Spleen (tissue), 11 donors: ENCODE measurements at regions not wholly inside any gene's neighbourhood (a gene's known extent, or its start where the extent isn't known, plus 50 kb on each side); places are given as distances from the start of the nearest gene placed in this dataset.

Experiments used
- DNase-seq: peaks from one replicate; pipeline ENCODE4 v3.0.0-alpha.2; 2020
- H3K27ac ChIP-seq, 8 donors: fragments of 200-600 bp; sonication (generic) in 7 of 8; 1 replicate in 4 of 8; 2 replicates in 4 of 8; pipeline versions ENCODE4 v1.5.0 to v1.8.0; 2016 to 2021; ENCODE audit warnings: inconsistent platforms in 4 of 8, mild to moderate bottlenecking in 4 of 8, moderate library complexity in 1 of 8
- H3K27me3 ChIP-seq, 7 donors: fragments of 200-600 bp; sonication (generic) in 6 of 7; replicated peaks in 1 of 7; 1 replicate in 4 of 7; 2 replicates in 3 of 7; pipeline versions ENCODE4 v1.5.0 to v1.8.0; 2016 to 2021; ENCODE audit warnings: inconsistent platforms in 3 of 7, mild to moderate bottlenecking in 1 of 7
- H3K36me3 ChIP-seq, 6 donors: fragments of 200-600 bp; sonication (generic) in 5 of 6; 1 replicate in 4 of 6; 2 replicates in 2 of 6; pipeline versions ENCODE4 v1.5.0 to v1.8.0; 2016 to 2021; ENCODE audit warnings: inconsistent platforms in 2 of 6
- H3K4me1 ChIP-seq, 6 donors: fragments of 200-600 bp; sonication (generic) in 5 of 6; 1 replicate in 3 of 6; 2 replicates in 3 of 6; pipeline versions ENCODE4 v1.5.0 to v1.8.0; 2016 to 2021; ENCODE audit warnings: inconsistent platforms in 3 of 6
- H3K4me3 ChIP-seq, 8 donors: fragments of 200-600 bp; sonication (generic) in 7 of 8; 1 replicate in 4 of 8; 2 replicates in 4 of 8; pipeline versions ENCODE4 v1.5.0 to v1.8.0; 2016 to 2021; ENCODE audit warnings: inconsistent platforms in 4 of 8, mild to moderate bottlenecking in 4 of 8, moderate library complexity in 2 of 8
- H3K9me3 ChIP-seq, 8 donors: fragments of 200-600 bp; sonication (generic) in 7 of 8; 1 replicate in 4 of 8; 2 replicates in 4 of 8; pipeline versions ENCODE4 v1.5.0 to v1.8.0; 2016 to 2021; ENCODE audit warnings: inconsistent platforms in 4 of 8
- CTCF ChIP-seq, 11 experiments: fragments of 200-600 bp in 7 of 11; fragments of 450-650 bp in 4 of 11; sonication (generic) in 4 of 11; IDR thresholded peaks in 8 of 11; conservative IDR thresholded peaks in 3 of 11; 1 replicate in 7 of 11; 2 replicates in 4 of 11; pipeline versions ENCODE4 v1.4.0 to v1.8.0; 2016 to 2021; ENCODE audit warnings: antibody characterized with exemption in 11 of 11, inconsistent platforms in 4 of 11, mild to moderate bottlenecking in 1 of 11
- POLR2A ChIP-seq, 3 donors: fragments of 450-650 bp; IDR thresholded peaks; one replicate each; pipeline ENCODE4 v1.5.1; 2017; ENCODE audit warnings: antibody characterized with exemption in 3 of 3, mild to moderate bottlenecking in 1 of 3
- POLR2AphosphoS5 ChIP-seq, 3 donors: sonication (generic); formaldehyde crosslinking; IDR thresholded peaks; one replicate each; pipeline ENCODE4 v1.5.1; 2017; ENCODE audit warnings: antibody characterized with exemption in 3 of 3
- WGBS, 5 donors: extraction: QIAGEN DNeasy Blood & Tissue Kit in 3 of 5; methylation state at CpG; one replicate each; pipeline versions ENCODE4 v1.1.5 to v1.1.7; 2013 to 2018; 5-methylcytosine and 5-hydroxymethylcytosine counted together
- intact Hi-C: fragments of 100-400 bp; cut with DNase I; formaldehyde crosslinking; loops from one replicate; pipeline ENCODE4 v1.15.0; 2023; ENCODE audit warnings: low total_unique reads
- donor health status: healthy with polysubstance abuse.
- donor health status: DM: no; HTN: no; CAD: no; lungs with moderate emphysema.
- donor health status: DM: no; HTN: no; CAD: no.
- donor health status: Bipolar disorder and iron deficiency.
- donor health status: healthy.
- donor health status: DM: no; HTN: no; CAD: no.
- donor health status: DM: yes; HTN: yes; CAD: no.

- intact Hi-C loops: no loop called here
- DNase-seq: no peak
- no peaks in the 10 kb centered on the region for H3K9me3 ChIP-seq
- peaks cover 0 to 10% (median 8%) of the 10 kb centered on the region in 6 donors for H3K4me1 ChIP-seq
- no peak overlapping the region for H3K4me3 ChIP-seq
- TF ChIP-seq POLR2AphosphoS5 (IDR thresholded peaks at IDR 0.05): no peak
- no peak for TF ChIP-seq CTCF (IDR thresholded peaks at IDR 0.05 in 8 of 11, conservative IDR thresholded peaks at IDR 0.05 in 3 of 11)
- TF ChIP-seq POLR2A (IDR thresholded peaks at IDR 0.05): no peak
- H3K27me3 ChIP-seq: peaks cover 0 to 21% (median 0%) of the 10 kb centered on the region in 7 donors
- WGBS, 5 donors: 70 to 84% (median 77%) methylated on average over 4 of the region's 4 CpGs
- no peak overlapping the region for H3K27ac ChIP-seq
- no peaks in the 10 kb centered on the region for H3K36me3 ChIP-seq
Measured at GRCh38 chr6:164114051-164114450, 699.5 kb downstream of the QKI start.

GRCh38 chr6:164113637-164114036, 699.1 kb downstream of the QKI start:
- Histone ChIP-seq H3K9me3 (no peaks in the 10 kb centered on the region), H3K4me3 (no peak overlapping the region), H3K36me3 (no peaks in the 10 kb centered on the region), H3K27me3 (peaks cover 0 to 21% (median 0%) of the 10 kb centered on the region in 7 donors), H3K4me1 (peaks cover 0 to 14% (median 11%) of the 10 kb centered on the region in 6 donors), H3K27ac (no peak overlapping the region)
- no peak for TF ChIP-seq POLR2A (IDR thresholded peaks at IDR 0.05)
- TF ChIP-seq CTCF (IDR thresholded peaks at IDR 0.05 in 8 of 11, conservative IDR thresholded peaks at IDR 0.05 in 3 of 11): no peak
- no peak for TF ChIP-seq POLR2AphosphoS5 (IDR thresholded peaks at IDR 0.05)
- WGBS, 5 donors: 85 to 96% (median 89%) methylated on average over 4 of the region's 4 CpGs
- no peak for DNase-seq
- intact Hi-C loops: no loop called here

- TF ChIP-seq POLR2AphosphoS5 (IDR thresholded peaks at IDR 0.05): no peak
- peak in 6 of 11 experiments; percentile 24 to 56 (median 48) for TF ChIP-seq CTCF (IDR thresholded peaks at IDR 0.05 in 8 of 11, conservative IDR thresholded peaks at IDR 0.05 in 3 of 11)
- peak overlapping the region in 1 of 8 donors; percentile 3 for H3K4me3 ChIP-seq
- intact Hi-C loops: no loop called here
- H3K4me1 ChIP-seq: peaks cover 0 to 18% (median 14%) of the 10 kb centered on the region in 6 donors
- DNase-seq: no peak
- H3K27me3 ChIP-seq: peaks cover 0 to 21% (median 0%) of the 10 kb centered on the region in 7 donors
- WGBS, 5 donors: 26 to 34% (median 27%) methylated on average over 6 of the region's 6 CpGs
- H3K9me3 ChIP-seq: no peaks in the 10 kb centered on the region
- no peaks in the 10 kb centered on the region for H3K36me3 ChIP-seq
- peak overlapping the region in 7 of 8 donors; percentile 6 to 75 (median 59) for H3K27ac ChIP-seq
Measured at GRCh38 chr6:164109770-164110140, 695.2 kb downstream of the QKI start.

- WGBS, 5 donors: 29 to 49% (median 30%) methylated on average over 20 of the region's 20 CpGs
Measured at GRCh38 chr6:164108869-164109769, 694.6 kb downstream of the QKI start.

More at GRCh38 chr6:164108869-164109769, 694.6 kb downstream of the QKI start:
- no peak for DNase-seq
- H3K9me3 ChIP-seq: no peaks in the 10 kb centered on the region
- H3K27me3 ChIP-seq: peaks cover 0 to 21% (median 0%) of the 10 kb centered on the region in 7 donors
- intact Hi-C loops: no loop called here
- H3K4me3 ChIP-seq: peak overlapping the region in 2 of 8 donors; percentile 3 to 18
- peak; percentile 76 to 82 (median 82) for TF ChIP-seq POLR2AphosphoS5 (IDR thresholded peaks at IDR 0.05)
- no peak for TF ChIP-seq CTCF (IDR thresholded peaks at IDR 0.05 in 8 of 11, conservative IDR thresholded peaks at IDR 0.05 in 3 of 11)
- no peak for TF ChIP-seq POLR2A (IDR thresholded peaks at IDR 0.05)
- H3K36me3 ChIP-seq: no peaks in the 10 kb centered on the region
- H3K27ac ChIP-seq: peak overlapping the region; percentile 6 to 75 (median 57)
- peaks cover 0 to 18% (median 14%) of the 10 kb centered on the region in 6 donors for H3K4me1 ChIP-seq
